Breast epithelium (tissue), 3 donors: ENCODE measurements at regions not wholly inside any gene's neighbourhood (a gene's known extent, or its start where the extent isn't known, plus 50 kb on each side); places are given as distances from the start of the nearest gene placed in this dataset.

Source experiments
- CTCF ChIP-seq, 3 donors: fragments of 450-650 bp; IDR thresholded peaks; one replicate each; pipeline ENCODE4 v1.5.1; 2016 to 2017; ENCODE audit warnings: antibody characterized with exemption in 3 of 3, mild to moderate bottlenecking in 3 of 3, moderate library complexity in 3 of 3
- POLR2A ChIP-seq: fragments of 450-650 bp; IDR thresholded peaks from one replicate; pipeline ENCODE4 v1.6.1; 2016; ENCODE audit warnings: antibody characterized with exemption, mild to moderate bottlenecking, moderate library complexity
- POLR2AphosphoS5 ChIP-seq, 3 donors: sonication (generic); formaldehyde crosslinking; IDR thresholded peaks; one replicate each; pipeline ENCODE4 v1.6.1; 2017; ENCODE audit warnings: antibody characterized with exemption in 3 of 3

- TF ChIP-seq POLR2A, result no peak
- TF ChIP-seq CTCF (IDR thresholded peaks at IDR 0.05), result no peak
- TF ChIP-seq POLR2AphosphoS5 (IDR thresholded peaks at IDR 0.05), result no peak
Measured at GRCh38 chrX:149205081-149205480, 300.0 kb downstream of the IDS start.
